ENCODE measurements at regions not wholly inside any gene's neighbourhood (a gene's known extent, or its start where the extent isn't known, plus 50 kb on each side); places are given as distances from the start of the nearest gene placed in this dataset.

- TF ChIP-seq POLR2AphosphoS5 (IDR thresholded peaks at IDR 0.05; ENCODE audit: low read depth, low read length) (no peak), TAF1 (IDR thresholded peaks at IDR 0.05; ENCODE audit: borderline replicate concordance, low read depth, low read length) (no peak), CTCF (IDR thresholded peaks at IDR 0.05) (no peak), USF2 (IDR thresholded peaks at IDR 0.05; ENCODE audit: borderline replicate concordance, low read depth, low read length) (no peak), RFX5 (IDR thresholded peaks at IDR 0.05; ENCODE audit: low read length) (no peak), NRF1 (IDR thresholded peaks at IDR 0.05; ENCODE audit: low read depth, low read length) (no peak), TCF12 (IDR thresholded peaks at IDR 0.05) (no peak), JUND (IDR thresholded peaks at IDR 0.05) (no peak), MAX (IDR thresholded peaks at IDR 0.05; ENCODE audit: low read depth) (no peak), ZBTB33 (IDR thresholded peaks at IDR 0.05; ENCODE audit: borderline replicate concordance, low read depth) (no peak), RAD21 (IDR thresholded peaks at IDR 0.05; ENCODE audit: low read length) (no peak)
These were observed 103.3 kb upstream of the EPHA4 start for GRCh38 chr2:221675201-221675908.
